Spinal cord (tissue), 9 donors: ENCODE measurements at regions not wholly inside any gene's neighbourhood (a gene's known extent, or its start where the extent isn't known, plus 50 kb on each side); places are given as distances from the start of the nearest gene placed in this dataset.
A peak's percentile ranks its signal among the peaks of the same experiment; 100 is the strongest.

Source experiments
- DNase-seq, 6 donors: peaks; one replicate each; pipeline versions ENCODE4 v3.0.0 to v3.0.0-alpha.2; 2013 to 2015; ENCODE audit warnings: low spot score in 6 of 6, low read depth in 4 of 6
- H3K27ac ChIP-seq: one replicate; pipeline ENCODE4 v1.5.1; 2013; ENCODE audit warnings: low read depth, low read length, control low read depth
- H3K27me3 ChIP-seq: one replicate; pipeline ENCODE4 v1.6.1; 2013; ENCODE audit warnings: low read length; ENCODE audit not compliant: control insufficient read depth, insufficient read depth
- H3K36me3 ChIP-seq: one replicate; pipeline ENCODE4 v1.6.1; 2013; ENCODE audit warnings: low read length; ENCODE audit not compliant: control insufficient read depth, insufficient read depth
- H3K4me1 ChIP-seq: one replicate; pipeline ENCODE4 v1.6.1; 2013; ENCODE audit warnings: low read length; ENCODE audit not compliant: control insufficient read depth, insufficient read depth
- H3K4me3 ChIP-seq: one replicate; pipeline ENCODE4 v1.5.1; 2013; ENCODE audit warnings: low read depth, low read length, control low read depth
- H3K9me3 ChIP-seq: one replicate; pipeline ENCODE4 v1.6.1; 2013; ENCODE audit warnings: low read length; ENCODE audit not compliant: control insufficient read depth, insufficient read depth
- WGBS: methylation state at CpG from one replicate; pipeline ENCODE4 v1.1.5; 2013; ENCODE audit warnings: missing lambda C conversion rate; ENCODE audit not compliant: insufficient coverage; 5-methylcytosine and 5-hydroxymethylcytosine counted together
- donor health status: healthy.

DNA sequence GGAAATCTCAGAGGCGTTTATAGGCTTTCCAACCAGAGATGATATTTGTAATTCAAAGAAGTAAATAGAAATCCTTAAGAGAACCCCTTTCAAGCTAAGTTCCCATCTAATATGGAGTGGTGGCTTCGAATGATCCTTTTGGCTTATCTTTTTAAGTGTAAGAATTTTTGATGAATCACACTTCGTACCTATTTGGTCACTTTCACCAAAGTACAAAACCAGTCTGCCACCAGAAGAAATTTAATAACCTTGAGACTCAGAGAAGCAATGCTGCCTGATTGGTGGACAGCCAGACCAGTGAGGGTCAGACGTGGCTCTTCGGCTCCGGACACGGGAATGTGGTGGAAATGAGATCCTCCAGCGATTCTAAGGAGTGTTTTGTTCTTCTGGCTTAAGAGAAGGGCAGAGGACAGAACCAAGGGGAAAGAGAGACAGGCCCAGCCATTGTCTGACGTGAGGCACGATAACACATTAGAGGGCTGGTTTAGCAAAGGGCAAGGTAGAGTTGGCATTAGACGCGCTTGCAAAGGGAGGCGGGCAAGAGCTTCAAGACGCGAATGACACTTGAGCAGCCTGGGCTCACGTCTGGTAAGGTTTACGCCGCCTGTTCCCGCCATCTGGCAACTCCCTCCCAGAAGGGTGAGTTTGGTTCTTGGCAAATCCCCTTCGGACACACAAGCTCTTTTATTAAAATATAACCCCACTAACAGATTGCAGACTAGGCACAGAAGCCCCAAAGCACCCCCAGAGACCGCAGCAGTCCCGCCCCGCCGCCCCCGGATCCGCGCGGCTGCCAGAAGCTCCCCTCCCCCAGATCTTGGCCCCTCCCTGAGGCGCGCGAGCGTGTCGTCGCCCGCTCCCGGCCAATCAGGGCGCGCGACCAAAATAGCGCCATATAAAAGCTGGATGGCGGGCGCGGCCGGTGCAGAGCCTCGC is 50.0 kb upstream of the EZR start:
- Histone ChIP-seq H3K4me3 (peak overlapping the region; percentile 52), H3K27me3 (no peaks in the 10 kb centered on the region)
- peak; percentile 36 to 97 (median 74) for DNase-seq

More for the DNA sequence above, 50.0 kb upstream of the EZR start:
- H3K4me1 ChIP-seq = peaks cover 13% of the 10 kb centered on the region
- no peaks in the 10 kb centered on the region for H3K36me3 ChIP-seq
- H3K27ac ChIP-seq = peak overlapping the region; percentile 33
- no peaks in the 10 kb centered on the region for H3K9me3 ChIP-seq
- WGBS = 5% methylated on average over 40 of the region's 45 CpGs
